HG02981 (cell line): ENCODE measurements at regions not wholly inside any gene's neighbourhood (a gene's known extent, or its start where the extent isn't known, plus 50 kb on each side); places are given as distances from the start of the nearest gene placed in this dataset.
A peak's percentile ranks its signal among the peaks of the same experiment; 100 is the strongest.

ENCODE experiments used
- ATAC-seq: cut with Tn5 transposase; IDR thresholded peaks from one replicate; pipeline ENCODE4 v1.9.1; 2021; ENCODE audit warnings: mild to moderate bottlenecking, moderate library complexity; ENCODE audit not compliant: unreplicated experiment

DNA sequence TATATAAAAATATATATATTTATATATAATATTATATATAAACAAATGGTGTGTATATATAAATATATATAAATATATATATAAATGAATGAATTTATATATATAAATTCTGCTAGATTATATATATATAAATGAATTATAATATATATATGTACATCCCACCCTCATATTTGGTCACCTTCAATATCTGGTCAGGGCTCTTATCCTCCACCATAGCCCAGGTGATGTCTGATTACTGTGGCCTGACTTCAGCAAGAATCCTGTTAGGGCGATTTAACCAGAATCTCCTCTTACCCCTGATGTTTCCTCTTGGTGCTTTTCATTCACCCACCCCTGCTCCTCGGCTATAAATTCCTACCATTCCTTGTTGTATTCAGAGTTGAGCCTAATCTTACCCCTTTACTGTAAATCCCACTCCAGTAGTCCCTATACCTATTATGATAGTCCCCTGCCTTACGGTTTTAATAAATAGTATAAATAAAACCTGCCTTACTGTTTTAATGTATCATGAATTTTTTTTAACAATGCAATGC, 439.6 kb downstream of the PLOD2 start:
- ATAC-seq = no peak

DNA sequence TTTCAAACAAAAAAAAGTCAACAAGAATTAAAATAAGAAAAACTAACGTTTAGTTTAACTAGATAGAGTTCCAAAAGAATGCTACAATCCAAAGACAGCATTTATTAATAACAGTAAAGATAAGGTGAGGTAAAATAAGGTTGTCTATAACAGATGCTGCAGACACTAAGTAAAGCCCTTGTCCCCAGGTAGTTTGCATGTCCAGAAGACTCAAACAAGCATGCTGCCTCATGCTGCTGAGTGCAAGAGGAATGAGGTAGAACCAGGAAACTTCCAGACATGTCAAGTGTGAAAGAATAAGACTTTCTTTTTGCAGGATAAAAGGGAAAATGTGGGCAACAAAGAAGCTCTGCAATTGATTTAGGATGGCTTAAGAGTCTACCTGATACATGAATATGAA, 439.2 kb downstream of the PLOD2 start:
- ATAC-seq = no peak

- no peak for ATAC-seq
Observed at GRCh38 chr3:145727476-145727875, 433.5 kb downstream of the PLOD2 start.

DNA sequence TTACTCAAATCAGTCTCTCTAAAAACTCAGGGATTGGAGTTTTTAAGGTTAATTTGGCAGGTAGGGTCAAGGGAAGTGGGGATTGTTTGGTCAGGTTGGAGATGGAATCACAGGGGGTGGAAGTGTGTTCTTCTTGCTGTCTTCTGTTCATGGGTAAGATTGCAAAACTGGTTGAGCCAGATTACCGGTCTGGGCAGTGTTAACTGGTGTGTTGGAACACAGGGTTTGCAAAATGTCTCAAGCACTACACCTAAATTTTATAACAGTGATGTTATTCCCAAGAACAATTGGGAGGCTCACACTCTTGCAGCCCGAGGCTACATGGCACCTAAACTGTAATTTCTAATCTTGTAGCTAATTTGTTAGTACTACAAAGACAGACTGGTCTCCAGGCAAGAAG, 425.4 kb downstream of the PLOD2 start:
- no peak for ATAC-seq

DNA sequence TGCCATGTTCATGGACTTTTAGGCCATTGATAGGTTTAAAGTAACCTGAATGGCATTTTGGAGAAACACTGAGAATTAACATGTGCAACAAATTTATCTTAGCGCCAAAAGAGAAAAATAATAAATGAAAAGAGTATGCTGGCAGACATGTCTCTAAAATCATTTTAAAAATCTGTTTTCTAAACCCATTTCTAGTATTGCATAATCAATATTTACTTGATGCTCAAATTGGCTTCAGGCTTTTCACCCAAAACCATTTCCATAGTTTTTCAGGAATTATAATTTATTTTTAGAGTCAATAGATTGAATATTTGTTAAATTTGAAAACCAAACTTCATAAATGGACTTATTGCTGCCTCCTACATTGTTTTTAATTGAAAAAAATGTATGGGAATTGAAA, 423.0 kb downstream of the PLOD2 start:
- ATAC-seq = no peak

DNA sequence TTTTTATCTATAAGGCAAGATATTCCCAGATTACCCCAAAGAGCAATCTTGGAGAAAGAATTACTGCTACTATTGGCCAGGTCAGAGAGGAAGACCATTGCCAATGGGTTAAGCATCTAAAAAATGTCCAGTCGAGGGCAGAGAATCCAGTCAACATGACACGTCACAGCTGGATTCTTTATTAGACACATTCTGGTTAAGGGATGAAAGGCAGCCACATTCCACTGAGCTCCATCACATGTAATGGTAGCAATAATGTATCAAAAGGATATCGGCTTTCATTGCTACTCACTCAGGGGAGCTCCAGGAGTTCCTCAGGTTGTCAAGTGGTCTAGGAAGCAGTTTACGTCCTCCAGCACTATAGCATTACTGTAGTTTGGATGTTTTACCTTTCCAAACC, 421.1 kb downstream of the PLOD2 start:
- ATAC-seq = no peak

DNA sequence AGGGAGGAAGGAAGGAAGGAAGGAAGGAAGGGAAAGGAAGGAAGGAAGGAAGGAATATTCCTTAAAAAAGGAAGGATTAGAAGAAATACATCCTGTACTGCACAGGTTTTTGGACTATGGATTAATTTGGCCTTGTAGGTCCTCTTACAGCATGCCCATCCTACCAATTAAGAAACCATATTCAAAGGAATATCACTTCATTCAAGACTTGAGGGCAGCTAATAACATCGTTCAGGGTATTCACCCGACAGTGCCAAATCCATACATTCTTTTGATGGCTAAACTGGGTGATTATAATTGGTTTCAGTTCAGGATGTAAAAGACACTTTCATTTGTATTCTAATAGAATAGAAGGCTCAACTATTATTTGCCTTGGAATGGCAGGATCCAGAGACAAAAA, 410.3 kb downstream of the PLOD2 start:
- no peak for ATAC-seq

- ATAC-seq = no peak
Observed at GRCh38 chr3:145752576-145752975, 408.4 kb downstream of the PLOD2 start.

GRCh38 chr3:145754605-145755289, 406.2 kb downstream of the PLOD2 start:
- no peak for ATAC-seq

DNA sequence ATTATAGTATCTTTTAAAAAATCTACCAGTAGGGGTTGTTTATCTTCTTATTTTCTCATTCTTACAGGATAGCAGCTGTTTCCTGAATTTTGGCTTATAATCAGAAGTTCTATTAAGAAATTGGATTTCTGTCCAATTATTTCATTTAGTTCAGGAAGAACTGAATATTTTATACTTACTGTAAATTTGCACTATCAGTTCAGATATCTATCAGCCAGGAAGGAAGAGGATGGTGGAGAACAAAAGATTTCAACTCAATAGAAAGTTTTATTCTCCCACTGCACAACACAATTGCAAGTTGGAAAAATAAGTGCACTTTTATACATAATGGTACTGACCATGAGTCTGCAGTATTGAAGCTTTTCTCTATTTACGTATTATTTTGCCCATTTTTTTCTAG, 400.9 kb downstream of the PLOD2 start:
- ATAC-seq = no peak

GRCh38 chr3:145767909-145768308, 393.1 kb downstream of the PLOD2 start:
- ATAC-seq = no peak

DNA sequence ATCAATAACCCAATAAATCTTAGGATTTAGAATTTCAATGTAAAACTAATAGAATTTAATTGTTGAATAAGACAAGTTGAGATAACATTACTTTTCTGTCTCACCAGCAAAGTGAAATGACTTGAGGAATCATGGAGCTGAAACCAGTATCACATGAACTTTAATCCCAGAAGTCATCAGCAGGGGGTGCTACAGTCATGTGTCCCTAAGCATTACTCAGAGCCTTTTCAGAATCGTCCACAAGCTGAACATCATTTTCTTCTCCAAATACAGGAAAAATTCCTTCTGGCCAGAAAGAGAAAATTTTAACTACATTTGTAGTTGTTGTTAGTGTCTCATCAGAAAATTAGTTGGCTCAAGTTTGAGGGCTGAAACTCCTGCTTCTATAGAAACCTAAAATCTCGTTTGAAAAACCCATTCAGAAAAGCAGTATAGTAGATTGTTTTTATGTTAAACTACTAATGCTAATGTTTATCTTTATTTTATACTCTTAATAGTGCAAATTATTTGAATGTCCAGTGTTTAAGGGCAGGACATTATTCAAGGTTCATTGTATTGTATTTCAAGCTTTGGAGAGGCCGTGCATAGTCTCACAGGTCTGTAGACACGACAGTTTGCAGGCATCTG, 384.1 kb downstream of the PLOD2 start:
- ATAC-seq = peak; percentile 74

DNA sequence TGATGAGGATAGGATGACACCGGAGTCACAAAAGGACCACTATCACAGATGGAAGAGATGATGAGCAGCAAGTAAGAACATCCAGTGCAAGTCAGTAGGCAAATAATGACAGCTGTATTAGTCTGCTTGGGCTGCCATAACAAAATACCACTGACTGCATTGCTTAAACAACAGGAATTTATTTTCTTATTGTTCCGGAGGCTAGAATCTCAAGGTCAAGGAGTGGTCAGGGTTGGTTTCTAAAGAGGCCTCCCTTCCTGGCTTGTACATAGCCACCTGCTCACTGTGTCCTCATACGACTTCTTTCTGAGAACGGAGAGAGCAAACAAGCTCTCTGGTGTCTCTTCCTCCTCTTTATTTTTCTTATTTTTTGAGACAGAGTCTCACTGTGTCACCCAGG, 380.7 kb downstream of the PLOD2 start:
- ATAC-seq = no peak

GRCh38 chr3:145785668-145786067, 375.3 kb downstream of the PLOD2 start:
- no peak for ATAC-seq

DNA sequence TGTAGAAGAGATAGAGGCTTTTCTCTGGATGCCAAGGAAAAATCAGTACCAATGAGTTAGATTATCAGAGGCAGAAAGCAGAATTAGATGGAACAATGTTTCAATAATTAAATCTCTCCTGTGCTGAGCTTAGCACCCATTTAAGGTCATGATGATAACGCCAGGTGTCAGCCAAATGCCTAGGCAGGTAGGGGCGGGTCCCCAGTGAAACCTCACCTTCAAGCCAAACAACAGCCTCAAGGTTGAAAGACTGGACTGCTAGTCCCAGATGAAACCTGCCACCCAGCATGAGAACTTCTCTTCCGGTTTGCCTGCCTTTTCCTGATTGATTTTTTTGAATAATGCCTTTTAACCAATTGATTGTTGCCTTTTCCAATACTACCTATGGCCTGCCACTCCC, 363.0 kb downstream of the PLOD2 start:
- no peak for ATAC-seq

DNA sequence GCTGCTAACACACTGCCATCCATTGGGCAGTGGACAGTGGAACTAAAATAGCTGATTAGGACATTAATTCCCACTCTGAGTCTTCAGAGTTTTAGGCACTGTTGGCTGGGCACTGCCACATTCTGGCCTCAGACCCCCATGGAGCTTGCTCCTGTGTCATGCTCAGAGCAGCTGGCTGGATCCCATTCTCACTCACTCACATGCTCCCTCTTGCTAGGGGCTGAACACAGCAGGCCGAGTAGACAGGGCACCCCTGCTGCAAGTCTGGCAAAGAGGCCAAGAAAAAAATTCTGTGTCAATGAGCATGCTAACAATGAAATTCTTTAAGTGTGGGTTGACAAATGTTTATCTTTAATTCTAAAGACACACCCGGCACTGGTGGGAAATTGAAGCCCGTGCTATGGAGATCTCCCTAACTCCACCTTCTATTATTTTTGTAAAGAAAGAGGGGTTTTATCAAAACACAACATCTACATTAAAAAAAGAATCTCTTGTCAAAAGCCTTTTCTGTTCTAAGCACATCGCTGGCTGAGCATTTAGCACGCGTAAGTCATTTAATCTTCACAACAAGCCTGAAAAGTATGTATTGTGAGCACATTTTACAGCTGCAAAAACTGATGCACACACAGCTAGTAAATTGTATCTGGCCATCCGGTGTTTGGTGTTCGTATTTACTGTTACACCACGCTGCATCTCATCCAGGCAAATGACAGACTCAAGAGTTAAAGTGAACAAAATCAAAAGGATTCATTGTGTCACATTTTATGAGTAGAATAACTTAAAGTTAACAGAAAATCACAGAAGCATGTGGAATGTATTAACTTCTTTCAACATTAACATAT, 362.1 kb downstream of the PLOD2 start:
- no peak for ATAC-seq

DNA sequence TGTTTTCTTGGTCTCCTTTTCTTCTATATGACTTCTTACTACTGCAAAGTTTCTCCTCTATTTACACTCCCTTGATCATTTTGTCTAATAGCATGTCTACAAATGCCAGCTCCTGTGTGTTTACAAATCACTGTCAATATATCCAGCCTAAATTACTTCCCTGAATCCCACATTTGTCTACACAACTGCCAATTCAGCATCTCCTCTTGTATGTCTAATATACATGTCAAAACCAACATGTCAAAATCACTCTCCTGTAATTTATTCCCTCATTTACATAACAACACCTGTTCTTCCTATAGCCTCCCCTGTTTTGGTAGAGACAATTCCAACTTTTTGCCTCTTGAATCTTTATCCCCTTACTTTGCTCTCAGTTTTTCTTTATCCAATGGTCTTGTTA, 359.3 kb downstream of the PLOD2 start:
- no peak for ATAC-seq

- no peak for ATAC-seq
Observed at GRCh38 chr3:145807990-145808389, 353.0 kb downstream of the PLOD2 start.

- no peak for ATAC-seq
Observed at GRCh38 chr3:145812391-145812790, 348.6 kb downstream of the PLOD2 start.

DNA sequence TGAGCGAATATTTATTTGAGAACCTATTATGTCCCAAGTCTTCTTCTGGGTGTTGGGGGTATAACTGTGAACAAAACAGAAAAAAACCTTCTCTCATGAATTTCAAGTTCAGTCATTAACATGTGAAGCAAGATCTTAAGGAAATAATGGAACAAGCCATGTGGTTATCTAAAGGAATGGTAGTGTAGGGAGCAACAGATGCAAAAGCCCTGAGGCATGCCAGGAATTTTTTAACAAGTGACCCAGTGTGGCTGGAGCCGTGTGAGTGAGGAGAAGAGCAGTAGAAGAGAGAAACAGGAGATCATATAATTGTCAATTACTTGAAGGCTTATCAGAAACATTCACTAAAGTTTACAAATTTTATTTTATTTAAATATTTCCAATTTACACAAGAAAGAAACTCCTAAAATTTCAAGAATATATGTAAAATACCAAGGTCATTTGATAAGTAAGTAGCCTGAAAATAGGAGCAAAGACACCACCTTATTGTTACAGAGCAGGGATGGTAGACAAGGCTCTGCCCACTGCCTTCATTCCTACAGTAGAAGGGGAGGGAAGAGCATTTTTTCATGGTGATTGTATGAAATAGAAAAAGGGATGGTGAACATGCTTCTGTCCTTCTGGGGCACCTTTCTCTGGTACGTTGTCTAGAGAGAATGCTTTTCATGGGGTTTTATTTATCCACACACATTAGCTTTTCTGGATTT, 345.1 kb downstream of the PLOD2 start:
- ATAC-seq = no peak

DNA sequence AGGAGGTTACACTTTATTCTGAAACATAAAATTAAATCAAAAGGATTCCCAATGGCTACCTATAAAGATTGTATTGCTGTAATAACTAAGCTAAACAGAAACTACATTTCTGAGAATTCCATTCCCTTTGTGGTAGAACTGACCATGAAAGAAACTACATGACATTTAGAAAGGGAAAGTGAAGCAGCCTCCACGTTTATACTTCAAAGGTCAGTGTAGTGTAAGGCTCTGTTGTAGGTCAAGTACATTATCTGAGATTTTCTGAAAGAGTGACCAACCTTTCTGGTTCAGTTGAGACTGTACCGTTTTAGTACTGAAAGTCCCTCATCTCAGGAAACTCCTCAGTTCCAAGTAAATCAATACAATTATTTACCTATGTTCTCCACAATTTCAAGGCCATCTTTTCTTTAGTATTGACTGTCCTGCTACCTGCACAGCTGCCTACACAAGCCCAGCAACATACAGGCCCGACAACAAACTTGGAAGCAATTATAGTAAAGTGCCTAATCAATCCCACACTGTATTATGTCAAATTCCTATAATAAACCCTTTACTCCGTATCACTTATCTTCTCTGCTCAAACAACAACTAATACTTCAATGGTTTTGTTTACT, 343.0 kb downstream of the PLOD2 start:
- peak; percentile 72 for ATAC-seq
